ENCODE measurements at regions not wholly inside any gene's neighbourhood (a gene's known extent, or its start where the extent isn't known, plus 50 kb on each side); places are given as distances from the start of the nearest gene placed in this dataset.

GRCh38 chr16:9040800-9041412 lies 50.5 kb upstream of the HAPSTR1 start:
- TF ChIP-seq CTCF (IDR thresholded peaks at IDR 0.05): no peak
- no peak for TF ChIP-seq ZNF425 (CRISPR knock-in tag; conservative IDR thresholded peaks at IDR 0.05)
- no peak for TF ChIP-seq SOX15 (CRISPR knock-in tag; IDR thresholded peaks at IDR 0.05)
- TF ChIP-seq NFYB (CRISPR knock-in tag; conservative IDR thresholded peaks at IDR 0.05; ENCODE audit: low read depth): no peak
- no peak for TF ChIP-seq USF2 (CRISPR knock-in tag; IDR thresholded peaks at IDR 0.05)
- TF ChIP-seq ZNF317 (CRISPR knock-in tag; IDR thresholded peaks at IDR 0.05; ENCODE audit: borderline replicate concordance, low read depth): no peak
- no peak for TF ChIP-seq OVOL2 (CRISPR knock-in tag; IDR thresholded peaks at IDR 0.05; ENCODE audit: borderline replicate concordance)

Measured in WTC11 (cell line).